GM19023 (cell line): ENCODE measurements at regions not wholly inside any gene's neighbourhood (a gene's known extent, or its start where the extent isn't known, plus 50 kb on each side); places are given as distances from the start of the nearest gene placed in this dataset.

Experiments
- ATAC-seq: cut with Tn5 transposase; IDR thresholded peaks from one replicate; pipeline ENCODE4 v1.9.1; 2021; ENCODE audit warnings: mild to moderate bottlenecking, moderate library complexity; ENCODE audit not compliant: unreplicated experiment

DNA sequence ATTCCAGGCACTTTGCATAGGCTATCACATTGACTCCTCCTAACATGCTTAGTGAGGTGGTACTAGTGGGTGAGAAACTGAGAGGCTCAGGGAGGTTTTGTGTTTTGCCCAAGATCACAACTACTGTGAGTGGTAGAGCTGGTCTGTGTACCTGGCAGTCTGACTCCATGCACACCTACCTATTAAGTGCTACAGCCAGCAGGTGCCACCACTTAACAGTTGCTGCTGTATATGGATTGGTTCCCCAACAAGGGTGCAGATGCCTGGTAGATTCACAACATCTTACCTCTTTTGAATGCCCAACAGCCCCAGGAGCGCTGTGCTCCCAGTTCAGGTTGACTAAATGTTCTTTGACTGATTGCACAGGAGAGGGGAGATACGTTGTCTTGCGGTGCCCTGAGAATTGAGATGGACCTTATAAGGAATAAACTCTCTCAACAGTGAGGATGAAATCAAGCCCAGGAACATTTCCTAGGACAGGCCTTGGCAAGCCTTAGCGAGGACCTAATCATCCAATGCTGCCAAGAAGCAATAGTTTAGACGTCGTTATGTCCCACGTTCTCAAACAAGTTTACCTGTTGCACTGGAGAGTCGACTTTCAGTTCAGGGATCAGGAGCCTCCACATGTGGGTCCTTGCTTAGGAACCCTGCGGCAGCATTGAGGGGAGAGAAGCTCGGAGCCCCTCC is 78.9 kb upstream of the F3 start:
- no peak for ATAC-seq

DNA sequence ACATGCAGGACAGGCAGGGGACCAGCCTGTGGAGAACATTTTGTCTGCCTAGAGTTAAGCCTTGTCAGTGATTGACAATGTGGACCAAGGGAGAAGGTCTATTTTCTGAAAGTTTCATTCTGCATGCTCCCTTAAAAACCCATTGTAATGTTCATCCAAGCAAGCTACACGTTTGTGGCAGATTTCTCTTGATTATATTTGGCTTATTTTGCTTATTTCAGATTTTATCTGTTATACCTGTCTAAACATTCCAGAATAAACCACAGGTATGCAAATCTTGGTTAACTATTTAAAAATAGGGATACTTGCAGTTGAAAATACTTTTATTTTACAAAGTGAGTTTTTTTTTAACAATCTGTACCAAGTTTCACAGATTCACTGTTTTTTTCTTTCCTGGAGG is 78.2 kb upstream of the F3 start:
- ATAC-seq, result no peak

DNA sequence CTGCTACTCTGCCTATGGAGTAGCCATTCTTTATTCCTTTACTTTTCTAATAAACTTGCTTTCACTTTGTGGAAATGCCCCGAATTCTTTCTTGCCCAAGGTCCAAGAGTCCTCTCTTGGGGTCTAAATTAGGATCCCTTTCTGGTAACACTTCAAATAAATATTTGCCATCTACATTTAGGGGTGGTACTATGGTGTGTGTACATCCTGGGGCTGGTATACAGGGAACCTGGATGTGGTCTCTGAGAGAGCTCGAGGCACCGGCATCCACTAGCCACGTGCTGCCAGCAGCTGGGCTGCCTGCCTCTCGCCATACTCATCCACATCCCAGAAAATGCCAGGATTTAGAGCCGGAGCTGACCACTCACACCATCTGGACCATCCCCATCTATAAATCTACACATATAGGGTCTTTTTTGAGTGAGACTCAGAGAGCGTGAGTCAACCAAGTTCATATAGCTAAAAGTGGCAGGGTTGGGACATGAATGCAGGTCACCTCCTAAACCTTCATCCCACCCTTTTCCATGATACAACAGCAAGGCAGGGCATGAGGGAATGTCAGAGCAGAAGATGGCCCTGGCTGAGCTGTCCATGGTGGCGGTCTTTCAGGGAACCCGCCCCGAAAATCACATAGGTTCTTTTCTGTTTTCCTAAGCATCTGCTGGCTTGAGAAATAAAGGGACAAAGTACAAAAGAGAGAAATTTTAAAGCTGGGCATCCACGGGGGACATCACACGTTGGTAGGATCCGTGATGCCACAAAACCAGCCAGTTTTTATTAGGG is 76.6 kb upstream of the F3 start:
- no peak for ATAC-seq

DNA sequence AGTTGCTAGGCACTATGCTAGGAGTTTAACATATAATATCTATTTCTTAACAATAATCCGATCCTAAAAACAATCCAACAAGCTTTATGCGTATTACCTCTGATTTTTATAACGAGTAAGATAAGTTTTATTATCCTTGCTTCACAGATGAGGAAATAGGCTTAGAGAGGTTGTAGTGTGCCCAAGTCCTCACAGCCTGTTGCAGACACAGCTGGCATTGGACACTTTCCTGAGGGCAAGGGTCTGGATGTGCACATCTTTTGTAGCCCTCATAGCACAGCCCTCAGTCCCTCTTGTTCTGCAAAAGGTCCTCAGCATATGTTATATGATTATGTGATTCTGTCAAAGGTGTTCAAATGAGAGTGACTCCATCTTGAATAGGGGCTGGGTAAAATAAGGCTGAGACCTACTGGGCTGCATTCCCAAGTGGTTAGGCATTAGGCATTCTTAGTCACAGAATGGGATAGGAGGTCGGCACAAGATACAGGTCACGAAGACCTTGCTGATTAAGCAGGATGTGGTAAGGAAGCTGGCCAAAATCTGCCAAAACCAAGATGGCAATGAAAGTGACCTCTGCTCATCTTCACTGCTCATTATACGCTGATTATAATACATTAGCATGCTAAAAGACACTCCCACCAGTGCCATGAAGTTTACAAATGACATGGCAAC is 75.7 kb upstream of the F3 start:
- no peak for ATAC-seq

DNA sequence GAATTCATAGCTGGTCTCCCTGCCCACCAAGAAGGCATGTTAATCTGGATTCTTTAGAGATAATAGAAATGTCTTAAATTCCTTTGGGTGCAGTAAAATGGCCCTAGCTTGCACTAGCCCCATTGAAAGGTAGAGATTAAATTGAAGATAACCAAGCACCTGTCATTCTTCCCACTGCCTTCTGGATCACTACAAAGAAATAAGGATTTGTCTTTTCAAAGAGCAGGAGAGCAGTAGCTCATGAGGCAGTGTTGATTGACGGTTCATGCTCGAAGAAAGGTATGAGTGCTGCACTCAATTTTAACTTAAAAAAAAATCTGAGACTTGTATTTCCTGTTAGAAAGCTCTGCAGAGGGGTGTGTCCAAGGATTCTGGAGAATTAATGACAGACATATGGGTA is 74.9 kb upstream of the F3 start:
- no peak for ATAC-seq

DNA sequence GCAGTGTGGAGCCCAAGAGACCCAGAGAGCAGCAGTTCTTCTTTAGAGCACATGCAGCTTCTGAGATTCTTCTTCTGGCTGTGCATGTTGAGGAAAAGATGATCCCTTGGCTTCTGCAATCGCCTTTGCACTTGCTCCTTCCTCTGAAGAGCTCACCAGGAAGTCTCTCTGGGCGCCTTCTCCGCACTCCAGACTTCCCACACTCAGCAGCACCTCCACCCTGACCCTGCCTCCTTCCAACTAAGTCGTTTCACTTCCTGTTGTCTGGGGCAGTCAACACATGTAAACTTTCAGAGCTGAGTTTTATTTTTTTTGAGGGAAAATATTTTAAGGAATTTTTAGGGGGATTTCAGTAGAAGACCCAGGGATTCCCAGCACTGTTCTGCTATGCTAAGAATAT is 73.4 kb upstream of the F3 start:
- no peak for ATAC-seq

DNA sequence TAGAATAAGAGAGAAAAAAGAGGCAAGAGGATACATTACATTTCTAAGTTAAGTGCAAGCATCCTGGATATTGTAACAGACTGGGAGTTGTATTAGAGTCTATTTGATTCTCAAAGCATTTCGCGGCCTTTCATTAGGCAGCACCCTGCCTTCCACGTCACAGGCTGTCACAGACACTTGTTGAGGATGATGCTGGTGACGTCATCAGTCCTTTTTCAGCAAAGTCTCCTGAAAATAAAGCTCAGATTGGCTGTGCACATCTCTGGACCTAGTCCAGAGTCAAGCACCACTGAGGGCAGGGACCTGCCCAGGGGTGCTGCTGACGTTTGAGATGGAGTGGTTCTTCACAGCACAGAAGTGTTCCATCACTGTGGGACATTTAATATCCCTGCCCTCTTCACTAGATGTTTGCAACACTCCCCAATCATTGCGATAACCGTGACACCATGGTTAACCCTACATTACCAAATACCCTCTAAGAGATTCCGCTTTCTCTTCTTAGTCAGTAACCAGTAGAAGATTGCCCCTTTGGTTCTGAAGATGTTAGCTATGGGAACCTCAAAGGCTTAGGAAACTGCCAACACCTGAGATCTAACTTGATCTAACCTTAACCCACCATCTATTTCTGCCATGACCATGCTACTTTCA is 72.7 kb upstream of the F3 start:
- no peak for ATAC-seq

DNA sequence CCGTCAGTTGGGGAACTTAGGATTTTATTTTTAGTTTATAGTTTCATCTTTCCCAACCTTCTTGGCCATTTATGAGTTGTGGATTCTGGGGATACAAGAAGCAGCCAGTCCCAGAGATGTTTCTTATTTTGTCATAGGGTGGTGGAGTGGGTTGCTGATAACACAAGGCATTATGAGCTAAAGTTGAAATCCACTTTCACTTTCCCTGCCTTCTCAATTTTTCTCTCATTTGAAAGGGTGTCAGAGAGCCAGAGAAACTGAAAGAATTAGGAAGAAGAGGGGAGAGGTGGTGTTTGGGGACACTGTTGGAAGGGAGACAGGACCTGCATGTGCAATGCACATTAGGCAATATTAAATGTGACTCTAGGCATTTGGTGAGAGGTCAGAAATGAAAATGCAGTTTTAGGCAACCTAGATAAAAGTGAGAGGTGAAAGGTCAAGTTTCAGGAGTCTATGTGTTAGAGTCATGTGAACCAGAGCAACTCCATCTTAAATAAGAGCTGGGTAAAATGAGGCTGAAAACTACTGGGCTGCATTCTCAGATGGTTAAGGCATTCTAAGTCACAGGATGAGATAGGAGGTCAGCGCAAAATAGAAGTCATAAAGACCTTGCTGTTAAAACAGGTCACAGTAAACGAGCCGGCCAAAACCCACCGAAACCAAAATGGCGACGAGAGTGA is 71.1 kb upstream of the F3 start:
- no peak for ATAC-seq

DNA sequence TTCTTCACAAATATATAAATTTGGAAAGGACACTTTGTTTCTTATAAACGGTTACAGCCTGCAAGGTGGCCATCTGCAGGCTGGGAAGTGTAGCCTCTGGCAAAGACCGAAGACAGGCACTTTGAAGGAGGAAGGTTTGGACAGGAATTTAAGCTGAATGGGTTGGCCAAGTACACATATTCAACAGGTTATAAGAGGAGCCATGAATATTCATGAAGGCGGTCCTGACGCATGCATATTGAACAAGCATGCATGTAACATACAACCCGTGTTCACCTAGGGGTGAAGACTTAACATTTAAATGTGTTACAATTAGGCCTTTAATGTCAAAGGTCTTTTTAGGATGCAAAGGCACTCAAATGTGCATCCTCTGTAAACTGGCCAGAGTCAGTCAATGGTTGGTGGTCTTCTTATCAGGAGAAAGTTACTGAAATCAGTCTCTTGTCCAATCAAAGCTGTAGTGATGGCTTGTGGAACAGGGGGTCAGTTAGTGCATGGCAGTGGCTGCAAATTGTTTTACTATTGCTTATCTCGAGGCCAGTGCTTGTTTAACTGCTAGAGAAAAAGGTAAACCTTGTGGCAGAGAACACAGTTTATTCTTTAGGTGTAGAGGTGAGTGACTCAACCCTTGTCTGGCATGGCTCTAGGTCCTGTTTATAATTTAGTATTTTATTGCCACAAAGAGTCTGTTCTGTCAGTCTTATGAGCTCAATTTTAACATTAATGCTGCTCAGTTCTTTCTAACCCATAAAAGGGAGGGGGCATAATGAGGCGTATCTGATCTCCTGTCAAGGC is 70.3 kb upstream of the F3 start:
- no peak for ATAC-seq

DNA sequence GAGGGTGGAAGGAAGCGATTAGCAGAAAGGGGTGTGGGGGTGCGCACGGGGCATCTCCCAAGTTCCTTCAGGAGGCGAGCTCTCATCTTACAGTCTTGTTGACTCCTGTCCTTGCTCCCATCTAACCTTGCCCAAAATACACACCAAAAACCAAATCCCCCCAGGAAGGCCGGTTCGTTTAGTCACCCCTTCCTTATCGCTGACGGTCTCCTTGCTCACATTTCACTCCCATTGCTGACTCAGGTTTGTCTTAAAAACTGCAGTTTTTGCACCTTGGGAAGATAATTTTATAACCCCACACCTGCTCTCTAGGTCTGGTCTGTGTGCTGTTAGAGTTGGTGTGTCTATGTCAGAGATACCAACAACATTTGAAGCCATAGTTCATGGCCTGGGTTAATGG is 68.1 kb upstream of the F3 start:
- no peak for ATAC-seq

DNA sequence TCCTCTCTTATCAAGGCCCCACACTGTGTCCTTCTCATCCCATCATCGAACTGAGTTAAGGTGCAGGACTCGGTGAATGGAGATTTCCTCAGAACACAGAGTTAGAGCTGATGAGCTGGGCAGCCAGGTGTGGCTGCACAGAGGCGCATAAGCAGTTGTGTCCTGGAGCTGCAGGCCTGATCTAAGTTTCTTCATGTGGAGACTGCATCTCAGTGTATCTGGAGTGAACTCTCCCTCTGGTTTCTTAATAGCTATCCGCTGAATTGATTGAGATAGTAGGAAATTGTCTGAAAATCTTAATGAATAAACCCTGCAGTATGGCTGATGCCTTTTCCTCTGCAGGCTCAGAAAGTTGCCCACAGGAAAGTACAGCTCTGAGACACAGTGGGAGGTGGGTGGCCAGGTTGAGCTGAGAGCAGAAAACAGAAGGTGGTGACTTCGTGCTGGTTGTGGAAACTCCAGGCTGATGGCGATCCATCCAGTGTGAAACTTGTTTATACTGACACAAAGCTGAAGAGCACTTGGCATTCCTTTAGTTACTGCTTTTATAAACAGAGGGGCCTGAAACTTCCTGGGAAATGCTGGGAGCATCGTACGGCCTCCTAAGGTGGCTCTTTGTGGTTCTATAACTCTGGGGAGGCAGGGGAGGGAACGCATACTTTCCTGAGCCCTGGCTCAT is 67.4 kb upstream of the F3 start:
- no peak for ATAC-seq

DNA sequence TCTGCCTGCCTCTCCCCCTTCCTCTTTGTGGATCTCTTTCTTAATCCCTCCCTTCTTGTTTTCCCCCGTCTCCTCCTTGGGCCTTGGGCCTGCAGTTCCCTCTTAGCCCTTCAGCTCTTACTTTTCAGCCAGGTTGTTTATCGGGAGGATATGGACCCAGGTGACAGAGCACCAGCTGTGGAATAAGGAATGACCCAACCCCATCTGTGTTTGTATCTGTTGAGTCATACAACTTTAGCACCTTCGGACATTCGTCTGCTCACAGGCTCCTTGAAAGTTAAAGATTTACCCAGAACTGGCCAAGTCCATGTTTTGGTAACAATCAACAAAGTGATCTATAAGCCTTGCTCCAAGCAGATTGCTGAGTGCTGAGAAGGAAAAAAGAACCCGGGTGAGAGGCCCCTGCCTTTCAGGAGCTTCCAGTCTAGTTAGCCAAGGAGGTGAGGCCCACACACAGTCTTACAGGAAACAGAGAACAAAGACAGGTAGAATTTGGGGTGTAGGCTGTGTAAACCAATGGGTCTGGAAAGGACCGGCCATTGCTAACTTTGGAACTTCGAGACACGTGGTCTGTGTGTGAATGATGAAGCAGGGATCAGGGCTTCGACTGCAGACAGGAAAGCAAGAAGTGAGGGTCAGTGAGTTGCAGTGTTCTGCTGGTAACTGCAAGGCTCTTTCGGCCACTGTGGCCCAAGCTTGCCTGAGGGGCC is 66.7 kb upstream of the F3 start:
- ATAC-seq, result no peak

DNA sequence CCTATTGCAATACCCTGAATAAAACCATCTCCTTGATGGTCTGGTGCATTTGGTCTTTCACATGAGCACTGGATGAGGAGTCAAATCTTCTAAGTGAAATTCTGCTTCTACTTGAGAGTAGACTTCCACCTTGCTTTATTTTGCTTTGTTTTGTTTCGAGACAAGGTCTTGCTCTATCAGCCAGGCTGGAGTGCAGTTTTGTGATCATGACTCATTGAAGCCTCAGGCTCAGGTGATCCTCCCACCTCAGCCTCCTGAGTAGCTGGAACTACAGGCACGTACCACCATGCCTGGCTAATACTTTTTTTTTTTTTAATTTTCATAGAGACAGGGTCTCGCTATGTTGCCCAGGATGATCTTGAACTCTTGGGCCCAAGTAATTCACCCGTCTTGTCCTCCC is 65.8 kb upstream of the F3 start:
- ATAC-seq, result no peak

DNA sequence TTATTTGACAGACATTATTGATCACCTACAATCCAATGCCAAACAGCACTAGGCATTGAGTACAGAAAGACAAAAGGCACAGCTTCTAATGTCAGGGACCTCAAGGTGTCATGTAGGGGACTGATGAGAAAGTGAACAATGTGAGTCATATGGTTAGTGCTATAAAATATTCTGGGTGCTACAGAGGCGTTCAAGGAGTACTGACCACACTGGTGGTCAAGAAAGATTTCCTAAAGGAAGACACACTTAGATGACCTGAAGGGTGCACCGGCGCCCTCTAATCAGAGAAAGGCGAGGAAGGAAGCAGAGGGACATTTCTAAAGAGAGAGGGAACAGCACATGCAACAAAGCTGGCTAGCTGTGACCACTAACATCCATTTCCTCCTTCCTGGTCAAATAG is 64.9 kb upstream of the F3 start:
- ATAC-seq, result no peak

DNA sequence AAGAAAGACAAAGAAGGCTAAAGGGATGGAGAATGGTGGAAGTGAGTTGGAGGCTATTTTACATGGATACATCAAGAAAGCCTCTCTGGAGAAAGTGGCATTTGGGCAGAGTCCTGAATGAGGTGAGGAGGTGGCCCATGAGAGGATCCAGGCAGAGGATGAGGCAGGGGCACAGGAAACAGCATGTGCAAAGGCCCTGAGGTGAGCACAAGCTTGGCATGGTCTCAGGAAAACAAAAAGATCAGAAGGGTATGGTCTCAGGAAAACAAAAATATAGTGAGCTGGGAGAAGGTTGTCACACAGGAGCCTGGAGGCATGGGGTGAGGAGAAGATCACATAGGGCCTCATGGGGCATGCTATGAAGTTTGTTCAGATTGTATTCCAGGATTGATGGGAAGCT is 62.1 kb upstream of the F3 start:
- no peak for ATAC-seq

DNA sequence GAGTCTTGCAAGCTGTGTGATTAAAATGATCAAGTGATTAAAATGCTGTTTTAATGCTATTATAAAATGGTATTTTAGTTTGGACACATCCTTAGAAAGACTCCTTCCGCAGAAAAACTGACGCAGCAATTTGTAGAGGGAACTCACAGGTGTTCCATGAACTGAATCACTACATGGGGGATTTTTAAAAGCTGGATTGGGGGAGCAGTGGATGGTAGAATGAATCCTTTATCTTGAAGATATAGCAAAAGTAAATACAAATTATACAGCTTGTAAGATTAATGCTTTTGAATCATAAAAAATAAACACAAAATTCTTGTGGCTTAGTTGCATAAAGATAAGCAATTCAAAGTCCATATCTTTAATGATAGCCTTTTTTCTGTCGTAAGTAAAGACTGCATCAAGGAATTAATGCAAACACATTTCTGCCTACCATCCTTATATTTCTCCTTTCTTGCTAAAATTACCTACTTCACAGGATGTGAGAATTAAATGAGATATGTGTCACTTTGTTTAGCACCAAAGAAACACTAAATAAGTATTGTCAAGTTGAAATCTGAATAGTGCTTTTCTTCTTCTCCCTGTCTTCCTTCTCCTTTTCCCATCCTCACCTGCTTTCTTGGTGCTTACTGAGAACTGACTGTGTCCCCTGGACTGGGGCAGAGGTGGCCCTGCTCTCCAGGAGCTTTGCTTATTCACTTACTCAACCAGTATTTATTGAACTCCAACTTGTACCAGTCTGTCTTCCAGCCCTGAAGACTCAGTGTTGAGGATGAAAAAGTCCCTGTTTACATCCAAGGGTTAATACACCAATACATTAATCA is 61.5 kb upstream of the F3 start:
- ATAC-seq, result no peak

DNA sequence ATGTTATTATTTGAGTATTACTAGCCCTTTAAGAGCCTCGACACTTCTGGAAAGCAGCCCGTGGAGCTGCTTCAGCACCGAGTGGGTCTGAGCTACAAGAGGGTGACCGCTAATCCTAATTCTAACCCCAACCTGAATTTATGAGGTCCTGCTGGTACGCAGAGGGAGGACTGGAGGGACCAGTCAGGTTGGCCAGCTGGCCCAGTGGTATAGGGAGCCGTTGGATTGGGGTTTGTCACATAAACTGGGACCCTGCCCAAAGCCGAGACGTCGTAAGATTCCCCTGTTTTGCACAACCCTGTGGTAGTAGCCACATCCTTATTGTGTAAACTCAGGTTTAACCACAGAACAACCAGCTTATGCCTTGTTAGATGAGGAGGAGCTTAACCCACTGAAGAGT is 60.8 kb upstream of the F3 start:
- ATAC-seq, result no peak

DNA sequence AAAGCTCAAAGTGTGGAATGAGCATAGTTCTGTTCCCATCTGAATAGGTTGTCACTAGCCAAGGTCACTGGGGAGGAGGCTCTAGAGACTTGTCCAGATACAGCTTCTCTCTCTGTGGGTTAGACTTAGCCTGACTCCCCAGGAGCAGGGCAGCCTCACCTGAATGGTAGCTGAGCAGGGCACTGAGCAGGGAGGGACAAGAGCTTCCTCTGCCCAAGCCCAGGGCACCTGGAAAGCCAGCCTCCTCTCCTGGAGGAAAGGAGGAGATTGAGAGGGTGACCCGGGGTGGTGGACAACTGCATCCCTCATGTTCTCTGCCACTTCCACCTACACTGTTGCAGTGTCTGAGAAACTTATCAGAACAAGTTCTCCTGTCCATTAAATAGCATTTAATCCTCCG is 59.0 kb upstream of the F3 start:
- ATAC-seq, result no peak
